Astrocyte (in vitro differentiated cells and primary cell): ENCODE measurements at regions not wholly inside any gene's neighbourhood (a gene's known extent, or its start where the extent isn't known, plus 50 kb on each side); places are given as distances from the start of the nearest gene placed in this dataset.

Experiments
- CTCF ChIP-seq: IDR thresholded peaks from 2 replicates; pipeline ENCODE4 v1.5.1; 2011; ENCODE audit warnings: low read depth, mild to moderate bottlenecking, inconsistent platforms, low read length, moderate library complexity; ENCODE audit not compliant: insufficient read depth
- EZH2 ChIP-seq: IDR thresholded peaks from 2 replicates; pipeline ENCODE4 v1.6.1; 2012; ENCODE audit warnings: mild to moderate bottlenecking, low read length, inconsistent platforms; ENCODE audit not compliant: insufficient read depth

DNA sequence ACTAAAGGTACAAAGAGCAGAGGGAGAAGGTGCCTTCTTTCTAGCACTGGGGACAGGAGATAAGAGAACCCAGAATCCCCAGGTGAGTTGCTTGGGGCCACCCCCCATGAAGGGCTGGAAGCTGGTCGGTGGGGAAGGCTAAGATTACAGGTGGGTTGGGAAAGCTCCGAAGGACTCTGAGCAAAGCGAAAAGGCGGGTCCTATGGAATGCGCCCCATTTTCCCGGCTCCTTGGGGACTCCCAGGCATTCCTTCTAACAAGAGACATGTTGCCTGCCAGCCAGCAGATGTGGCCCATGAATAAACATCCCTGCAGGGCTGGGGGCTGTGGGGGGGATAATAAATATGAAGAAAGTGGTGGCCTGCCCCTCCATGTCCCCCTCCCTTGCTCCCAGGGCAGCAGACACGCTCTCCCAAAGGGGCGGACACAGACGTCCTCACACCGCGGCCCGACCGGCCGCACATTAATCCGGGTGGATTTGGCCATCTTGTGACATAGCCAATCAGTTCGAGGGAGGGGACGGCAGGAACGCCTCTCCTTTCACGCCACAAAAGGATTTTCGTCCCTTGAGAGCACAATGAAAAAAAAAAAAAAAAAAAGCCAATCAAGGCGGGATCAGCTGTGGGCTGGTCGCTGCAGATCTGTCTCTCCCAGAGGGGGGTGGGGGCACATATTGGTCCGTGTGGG is 98.5 kb downstream of the SOX9 start:
- no peak for TF ChIP-seq CTCF
- peak; percentile 28 for TF ChIP-seq EZH2
